Brain microvascular endothelial cell (primary cell): ENCODE measurements at regions not wholly inside any gene's neighbourhood (a gene's known extent, or its start where the extent isn't known, plus 50 kb on each side); places are given as distances from the start of the nearest gene placed in this dataset.

Experiments used
- DNase-seq: peaks from one replicate; pipeline ENCODE4 v3.0.0-alpha.2; 2020
- H3K27ac ChIP-seq: fragments of 250-450 bp; sonication (Bioruptor Pico); 2 replicates; pipeline ENCODE4 v1.5.1; 2020; ENCODE audit warnings: mild to moderate bottlenecking, moderate library complexity
- H3K27me3 ChIP-seq: fragments of 250-450 bp; sonication (Bioruptor Pico); replicated peaks from 2 replicates; pipeline ENCODE4 v1.5.1; 2020; ENCODE audit warnings: mild to moderate bottlenecking
- H3K36me3 ChIP-seq: fragments of 250-450 bp; sonication (Bioruptor Pico); replicated peaks from 2 replicates; pipeline ENCODE4 v1.5.1; 2020; ENCODE audit warnings: mild to moderate bottlenecking
- H3K4me3 ChIP-seq: 2 replicates; pipeline ENCODE4 v1.5.1; 2011; ENCODE audit warnings: low read depth, mild to moderate bottlenecking, control low read depth, low read length, moderate library complexity
- CTCF ChIP-seq: IDR thresholded peaks from 2 replicates; pipeline ENCODE4 v1.5.1; 2011; ENCODE audit warnings: low read depth, mild to moderate bottlenecking, moderate library complexity, low read length, control low read depth, inconsistent platforms; ENCODE audit errors: missing control alignments
- in situ Hi-C: cut with HindIII; loops from 2 replicates; pipeline ENCODE4 v1.10.0; 2017; ENCODE audit warnings: low sequenced_read_pairs, low pct_ligation_motif_present

- Histone ChIP-seq H3K4me3 (no peak overlapping the region), H3K27me3 (no peaks in the 10 kb centered on the region), H3K27ac (no peak overlapping the region), H3K36me3 (no peaks in the 10 kb centered on the region)
- in situ Hi-C loops: no loop called here
- no peak for TF ChIP-seq CTCF
- no peak for DNase-seq
Observed at GRCh38 chr10:110358278-110358677, 53.6 kb upstream of the SMNDC1 start.

GRCh38 chr10:110358869-110359629, 54.3 kb upstream of the SMNDC1 start:
- no peak overlapping the region for H3K4me3 ChIP-seq
- no peaks in the 10 kb centered on the region for H3K27me3 ChIP-seq
- DNase-seq: no peak
- no peak overlapping the region for H3K27ac ChIP-seq
- no peak for TF ChIP-seq CTCF
- H3K36me3 ChIP-seq: no peaks in the 10 kb centered on the region
- in situ Hi-C loops: no loop called here

- no peaks in the 10 kb centered on the region for H3K36me3 ChIP-seq
- in situ Hi-C loops: no loop called here
- TF ChIP-seq CTCF: no peak
- no peak for DNase-seq
- H3K27me3 ChIP-seq: no peaks in the 10 kb centered on the region
- H3K4me3 ChIP-seq: no peak overlapping the region
- no peak overlapping the region for H3K27ac ChIP-seq
Observed at GRCh38 chr10:110360857-110361474, 56.2 kb upstream of the SMNDC1 start.

GRCh38 chr10:110361800-110362456, 57.2 kb upstream of the SMNDC1 start:
- Histone ChIP-seq H3K27me3 (no peaks in the 10 kb centered on the region), H3K36me3 (no peaks in the 10 kb centered on the region), H3K27ac (no peak overlapping the region), H3K4me3 (no peak overlapping the region)
- in situ Hi-C loops: no loop called here
- TF ChIP-seq CTCF: no peak
- DNase-seq: no peak

- H3K27ac ChIP-seq: no peak overlapping the region
- DNase-seq: no peak
- no peaks in the 10 kb centered on the region for H3K36me3 ChIP-seq
- in situ Hi-C loops: no loop called here
- H3K4me3 ChIP-seq: no peak overlapping the region
- no peaks in the 10 kb centered on the region for H3K27me3 ChIP-seq
- no peak for TF ChIP-seq CTCF
Observed at GRCh38 chr10:110363572-110364411, 59.1 kb upstream of the SMNDC1 start.
